DND-41 (cell line): ENCODE measurements at regions not wholly inside any gene's neighbourhood (a gene's known extent, or its start where the extent isn't known, plus 50 kb on each side); places are given as distances from the start of the nearest gene placed in this dataset.

Experiments
- CTCF ChIP-seq: IDR thresholded peaks from 2 replicates; pipeline ENCODE4 v1.5.1; 2012; ENCODE audit warnings: borderline replicate concordance, low read length, moderate library complexity, mild to moderate bottlenecking; ENCODE audit not compliant: poor library complexity, severe bottlenecking; ENCODE audit errors: extremely low read depth
- EZH2 ChIP-seq: IDR thresholded peaks from 3 replicates; pipeline ENCODE4 v1.6.1; 2012; ENCODE audit warnings: borderline replicate concordance, low read depth, mild to moderate bottlenecking, moderate library complexity, low read length, inconsistent platforms; ENCODE audit not compliant: severe bottlenecking

- TF ChIP-seq CTCF, result no peak
- TF ChIP-seq EZH2, result no peak
Measured at GRCh38 chr1:58895559-58896145, 111.8 kb upstream of the JUN start.
